ENCODE measurements at regions not wholly inside any gene's neighbourhood (a gene's known extent, or its start where the extent isn't known, plus 50 kb on each side); places are given as distances from the start of the nearest gene placed in this dataset.
"Not testable (repeated sequence)": the region's sequence is repeated elsewhere in the genome, so short reads cannot be mapped to it uniquely, and the experiment has no call there.

- no peak overlapping the region for H3K27ac Mint-ChIP-seq
These were observed 174.0 kb upstream of the KCTD7 start for GRCh38 chr7:66454600-66455225.

GRCh38 chr7:66455432-66455831, 173.2 kb upstream of the KCTD7 start:
- Mint-ChIP-seq H3K36me3 (ENCODE audit: low read depth) (peaks cover 30% of the 10 kb centered on the region), H3K4me1 (peaks cover 22% of the 10 kb centered on the region)
- not testable (repeated sequence) for H3K27me3 Mint-ChIP-seq (ENCODE audit: low read depth, poor library complexity); H3K9me3 Mint-ChIP-seq; H3K4me3 Mint-ChIP-seq; DNase-seq; H3K27ac Mint-ChIP-seq

More at GRCh38 chr7:66454600-66455225, 174.0 kb upstream of the KCTD7 start:
- H3K27me3 Mint-ChIP-seq (ENCODE audit: low read depth, poor library complexity): peaks cover 5% of the 10 kb centered on the region
- no peak for TF ChIP-seq CTCF (IDR thresholded peaks at IDR 0.05)
- H3K9me3 Mint-ChIP-seq: no peaks in the 10 kb centered on the region
- H3K36me3 Mint-ChIP-seq (ENCODE audit: low read depth): peaks cover 35% of the 10 kb centered on the region
- H3K4me3 Mint-ChIP-seq: no peak overlapping the region
- peaks cover 25% of the 10 kb centered on the region for H3K4me1 Mint-ChIP-seq
- no peak for DNase-seq

GRCh38 chr7:66456431-66456830, 172.2 kb upstream of the KCTD7 start:
- Mint-ChIP-seq H3K4me1 (peaks cover 16% of the 10 kb centered on the region), H3K36me3 (ENCODE audit: low read depth) (peaks cover 30% of the 10 kb centered on the region)
- not testable (repeated sequence) for H3K27ac Mint-ChIP-seq; DNase-seq; H3K27me3 Mint-ChIP-seq (ENCODE audit: low read depth, poor library complexity); H3K9me3 Mint-ChIP-seq; H3K4me3 Mint-ChIP-seq

GRCh38 chr7:66458991-66459390, 169.7 kb upstream of the KCTD7 start:
- H3K9me3 Mint-ChIP-seq: peaks cover 13% of the 10 kb centered on the region
- not testable (repeated sequence) for H3K4me3 Mint-ChIP-seq; H3K27me3 Mint-ChIP-seq (ENCODE audit: low read depth, poor library complexity); DNase-seq
- H3K27ac Mint-ChIP-seq: peak overlapping the region; percentile 91
- H3K4me1 Mint-ChIP-seq: peaks cover 16% of the 10 kb centered on the region
- H3K36me3 Mint-ChIP-seq (ENCODE audit: low read depth): peaks cover 36% of the 10 kb centered on the region

GRCh38 chr7:66459783-66460413, 168.8 kb upstream of the KCTD7 start:
- not testable (repeated sequence) for H3K4me3 Mint-ChIP-seq; H3K27ac Mint-ChIP-seq; H3K27me3 Mint-ChIP-seq (ENCODE audit: low read depth, poor library complexity); DNase-seq
- H3K4me1 Mint-ChIP-seq: peaks cover 16% of the 10 kb centered on the region
- H3K9me3 Mint-ChIP-seq: peaks cover 13% of the 10 kb centered on the region
- peaks cover 41% of the 10 kb centered on the region for H3K36me3 Mint-ChIP-seq (ENCODE audit: low read depth)

- DNase-seq: no peak
- Mint-ChIP-seq H3K9me3 (peaks cover 13% of the 10 kb centered on the region), H3K27ac (no peak overlapping the region), H3K27me3 (ENCODE audit: low read depth, poor library complexity) (peaks cover 5% of the 10 kb centered on the region), H3K4me3 (no peak overlapping the region), H3K4me1 (peaks cover 16% of the 10 kb centered on the region), H3K36me3 (ENCODE audit: low read depth) (peaks cover 46% of the 10 kb centered on the region)
- TF ChIP-seq CTCF (IDR thresholded peaks at IDR 0.05): no peak
These were observed 167.7 kb upstream of the KCTD7 start for GRCh38 chr7:66460921-66461361.

- DNase-seq; H3K27ac Mint-ChIP-seq; H3K27me3 Mint-ChIP-seq (ENCODE audit: low read depth, poor library complexity); H3K4me3 Mint-ChIP-seq: not testable (repeated sequence)
- Mint-ChIP-seq H3K36me3 (ENCODE audit: low read depth) (peaks cover 46% of the 10 kb centered on the region), H3K9me3 (peaks cover 13% of the 10 kb centered on the region), H3K4me1 (peaks cover 16% of the 10 kb centered on the region)
These were observed 167.3 kb upstream of the KCTD7 start for GRCh38 chr7:66461397-66461796.

- H3K27me3 Mint-ChIP-seq (ENCODE audit: low read depth, poor library complexity); H3K4me3 Mint-ChIP-seq; DNase-seq; H3K27ac Mint-ChIP-seq: not testable (repeated sequence)
- Mint-ChIP-seq H3K4me1 (peaks cover 16% of the 10 kb centered on the region), H3K9me3 (peaks cover 13% of the 10 kb centered on the region), H3K36me3 (ENCODE audit: low read depth) (peaks cover 43% of the 10 kb centered on the region)
These were observed 165.8 kb upstream of the KCTD7 start for GRCh38 chr7:66462831-66463230.

- H3K4me1 Mint-ChIP-seq: peaks cover 6% of the 10 kb centered on the region
- DNase-seq: no peak
- H3K36me3 Mint-ChIP-seq (ENCODE audit: low read depth): peaks cover 43% of the 10 kb centered on the region
These were observed 164.6 kb upstream of the KCTD7 start for GRCh38 chr7:66464059-66464458.

More at GRCh38 chr7:66464059-66464458, 164.6 kb upstream of the KCTD7 start:
- no peak for TF ChIP-seq CTCF (IDR thresholded peaks at IDR 0.05)
- peaks cover 13% of the 10 kb centered on the region for H3K9me3 Mint-ChIP-seq
- no peak overlapping the region for H3K4me3 Mint-ChIP-seq
- H3K27ac Mint-ChIP-seq: no peak overlapping the region
- no peaks in the 10 kb centered on the region for H3K27me3 Mint-ChIP-seq (ENCODE audit: low read depth, poor library complexity)
